Type B pancreatic cell (in vitro differentiated cells): ENCODE measurements at regions not wholly inside any gene's neighbourhood (a gene's known extent, or its start where the extent isn't known, plus 50 kb on each side); places are given as distances from the start of the nearest gene placed in this dataset.

Source experiments
- DNase-seq: peaks from one replicate; pipeline ENCODE4 v3.0.0; 2021; ENCODE audit warnings: mixed read lengths; ENCODE audit not compliant: unreplicated experiment; ENCODE audit errors: extremely low spot score
- H3K27ac Mint-ChIP-seq: 2 replicates; pipeline ENCODE4 v1.8.0; 2021; ENCODE audit warnings: mild to moderate bottlenecking, mixed read lengths
- H3K27me3 Mint-ChIP-seq: 2 replicates; pipeline ENCODE4 v1.8.0; 2021; ENCODE audit warnings: mixed read lengths
- H3K36me3 Mint-ChIP-seq: 2 replicates; pipeline ENCODE4 v1.8.0; 2021; ENCODE audit warnings: mixed read lengths
- H3K4me1 Mint-ChIP-seq: one replicate; pipeline ENCODE4 v1.8.0; 2021; ENCODE audit warnings: mixed read lengths; ENCODE audit not compliant: unreplicated experiment
- H3K4me3 Mint-ChIP-seq: 2 replicates; pipeline ENCODE4 v1.8.0; 2021; ENCODE audit warnings: mild to moderate bottlenecking, mixed read lengths
- H3K9me3 Mint-ChIP-seq: 2 replicates; pipeline ENCODE4 v1.8.0; 2021; ENCODE audit warnings: mixed read lengths
- TF ChIP-seq, protein P1 (sequence below): fragments of 200-600 bp; sonication (generic); conservative IDR thresholded peaks from 2 replicates; pipeline ENCODE4 v1.5.0; 2021; ENCODE audit warnings: antibody characterized with exemption, mild to moderate bottlenecking

DNA sequence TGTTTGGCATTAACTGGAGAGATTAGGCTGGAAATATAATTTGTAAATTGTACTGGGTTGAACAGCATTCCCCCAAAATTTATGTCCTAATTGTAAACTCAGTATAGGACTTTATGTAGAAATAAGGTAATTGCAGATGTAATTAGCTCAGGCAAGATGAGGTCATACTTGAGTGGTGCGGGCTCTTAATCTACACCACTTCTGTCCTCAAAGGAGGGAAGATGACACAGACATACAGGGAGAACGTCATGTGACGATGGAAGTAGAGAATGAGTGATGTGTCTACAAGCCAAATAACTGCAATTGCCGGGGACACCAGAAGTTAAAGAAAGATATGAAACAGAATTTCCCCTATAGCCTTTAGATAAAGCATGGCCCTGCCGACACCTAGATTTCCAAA, 1501.1 kb upstream of the PIK3C3 start:
- Mint-ChIP-seq H3K4me1 (no peaks in the 10 kb centered on the region), H3K9me3 (no peaks in the 10 kb centered on the region), H3K27me3 (no peaks in the 10 kb centered on the region), H3K36me3 (no peaks in the 10 kb centered on the region), H3K27ac (no peak overlapping the region), H3K4me3 (no peak overlapping the region)
- no peak for DNase-seq
- TF ChIP-seq, protein P1, sequence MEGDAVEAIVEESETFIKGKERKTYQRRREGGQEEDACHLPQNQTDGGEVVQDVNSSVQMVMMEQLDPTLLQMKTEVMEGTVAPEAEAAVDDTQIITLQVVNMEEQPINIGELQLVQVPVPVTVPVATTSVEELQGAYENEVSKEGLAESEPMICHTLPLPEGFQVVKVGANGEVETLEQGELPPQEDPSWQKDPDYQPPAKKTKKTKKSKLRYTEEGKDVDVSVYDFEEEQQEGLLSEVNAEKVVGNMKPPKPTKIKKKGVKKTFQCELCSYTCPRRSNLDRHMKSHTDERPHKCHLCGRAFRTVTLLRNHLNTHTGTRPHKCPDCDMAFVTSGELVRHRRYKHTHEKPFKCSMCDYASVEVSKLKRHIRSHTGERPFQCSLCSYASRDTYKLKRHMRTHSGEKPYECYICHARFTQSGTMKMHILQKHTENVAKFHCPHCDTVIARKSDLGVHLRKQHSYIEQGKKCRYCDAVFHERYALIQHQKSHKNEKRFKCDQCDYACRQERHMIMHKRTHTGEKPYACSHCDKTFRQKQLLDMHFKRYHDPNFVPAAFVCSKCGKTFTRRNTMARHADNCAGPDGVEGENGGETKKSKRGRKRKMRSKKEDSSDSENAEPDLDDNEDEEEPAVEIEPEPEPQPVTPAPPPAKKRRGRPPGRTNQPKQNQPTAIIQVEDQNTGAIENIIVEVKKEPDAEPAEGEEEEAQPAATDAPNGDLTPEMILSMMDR: no peak

DNA sequence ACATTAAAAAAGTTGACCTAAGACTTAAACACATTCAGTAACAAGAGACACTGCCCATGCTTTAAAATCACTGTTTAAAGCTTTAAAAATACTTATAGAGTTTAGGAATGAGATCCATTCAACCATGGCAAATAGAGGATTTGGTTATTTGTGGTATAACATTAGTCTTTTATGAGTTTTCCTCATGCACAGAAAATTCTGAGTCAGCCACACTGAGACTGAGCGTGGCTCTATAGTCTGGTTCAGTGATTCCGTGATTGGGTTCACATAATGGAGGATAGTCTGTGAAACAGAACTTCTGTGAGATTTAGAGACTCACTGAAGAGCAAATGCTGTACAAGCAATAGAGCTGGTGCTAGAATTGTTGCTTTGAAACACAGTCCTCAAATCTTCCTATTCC, 1502.4 kb upstream of the PIK3C3 start:
- TF ChIP-seq, protein P1: no peak
- no peaks in the 10 kb centered on the region for H3K4me1 Mint-ChIP-seq
- H3K27ac Mint-ChIP-seq: no peak overlapping the region
- H3K36me3 Mint-ChIP-seq: no peaks in the 10 kb centered on the region
- no peaks in the 10 kb centered on the region for H3K27me3 Mint-ChIP-seq
- H3K9me3 Mint-ChIP-seq: no peaks in the 10 kb centered on the region
- no peak overlapping the region for H3K4me3 Mint-ChIP-seq
- no peak for DNase-seq

GRCh38 chr18:40450751-40451150, 1504.3 kb upstream of the PIK3C3 start:
- Mint-ChIP-seq H3K36me3 (no peaks in the 10 kb centered on the region), H3K27me3 (no peaks in the 10 kb centered on the region), H3K27ac (no peak overlapping the region), H3K9me3 (no peaks in the 10 kb centered on the region), H3K4me1 (no peaks in the 10 kb centered on the region), H3K4me3 (no peak overlapping the region)
- no peak for DNase-seq
- TF ChIP-seq, protein P1: no peak

- Mint-ChIP-seq H3K36me3 (no peaks in the 10 kb centered on the region), H3K4me1 (no peaks in the 10 kb centered on the region), H3K4me3 (no peak overlapping the region), H3K27ac (no peak overlapping the region), H3K27me3 (no peaks in the 10 kb centered on the region), H3K9me3 (no peaks in the 10 kb centered on the region)
- TF ChIP-seq, protein P1: no peak
- no peak for DNase-seq
These were observed 1507.2 kb upstream of the PIK3C3 start for GRCh38 chr18:40447820-40448219.

- Mint-ChIP-seq H3K27ac (no peak overlapping the region), H3K27me3 (no peaks in the 10 kb centered on the region), H3K4me3 (no peak overlapping the region), H3K4me1 (no peaks in the 10 kb centered on the region), H3K36me3 (no peaks in the 10 kb centered on the region), H3K9me3 (no peaks in the 10 kb centered on the region)
- no peak for DNase-seq
- TF ChIP-seq, protein P1: no peak
These were observed 1514.9 kb upstream of the PIK3C3 start for GRCh38 chr18:40440088-40440487.

- Mint-ChIP-seq H3K4me1 (no peaks in the 10 kb centered on the region), H3K4me3 (no peak overlapping the region), H3K36me3 (no peaks in the 10 kb centered on the region), H3K27me3 (no peaks in the 10 kb centered on the region), H3K9me3 (no peaks in the 10 kb centered on the region), H3K27ac (no peak overlapping the region)
- no peak for DNase-seq
- TF ChIP-seq, protein P1: no peak
These were observed 1517.5 kb upstream of the PIK3C3 start for GRCh38 chr18:40437517-40437916.
